Fibroblast of the aortic adventitia (primary cell): ENCODE measurements at regions not wholly inside any gene's neighbourhood (a gene's known extent, or its start where the extent isn't known, plus 50 kb on each side); places are given as distances from the start of the nearest gene placed in this dataset.

Experiments used
- DNase-seq: peaks from one replicate; pipeline ENCODE4 v3.0.0-alpha.2; 2010; ENCODE audit warnings: low read depth
- H3K4me3 ChIP-seq: 2 replicates; pipeline ENCODE4 v1.5.1; 2011; ENCODE audit warnings: low read depth, mild to moderate bottlenecking, control low read depth, low read length, moderate library complexity
- CTCF ChIP-seq: IDR thresholded peaks from 2 replicates; pipeline ENCODE4 v1.5.1; 2011; ENCODE audit warnings: mild to moderate bottlenecking, low read length, control low read depth, inconsistent platforms; ENCODE audit not compliant: insufficient read depth

GRCh38 chr5:23823521-23823920 lies 316.1 kb downstream of the PRDM9 start:
- no peak for TF ChIP-seq CTCF
- no peak overlapping the region for H3K4me3 ChIP-seq
- no peak for DNase-seq

GRCh38 chr5:23825196-23825595 lies 317.8 kb downstream of the PRDM9 start:
- no peak for DNase-seq
- H3K4me3 ChIP-seq: no peak overlapping the region
- no peak for TF ChIP-seq CTCF

GRCh38 chr5:23840083-23840482 lies 332.7 kb downstream of the PRDM9 start:
- no peak for TF ChIP-seq CTCF
- DNase-seq: no peak
- H3K4me3 ChIP-seq: no peak overlapping the region

- no peak for TF ChIP-seq CTCF
- DNase-seq: no peak
- no peak overlapping the region for H3K4me3 ChIP-seq
Observed at GRCh38 chr5:23864786-23865185, 357.4 kb downstream of the PRDM9 start.

- no peak for DNase-seq
- H3K4me3 ChIP-seq: no peak overlapping the region
- TF ChIP-seq CTCF: no peak
Observed at GRCh38 chr5:23877847-23878246, 370.4 kb downstream of the PRDM9 start.

GRCh38 chr5:23884405-23885031 lies 377.1 kb downstream of the PRDM9 start:
- TF ChIP-seq CTCF: no peak
- no peak overlapping the region for H3K4me3 ChIP-seq
- DNase-seq: no peak

- no peak for DNase-seq
- no peak for TF ChIP-seq CTCF
- no peak overlapping the region for H3K4me3 ChIP-seq
Observed at GRCh38 chr5:23893561-23893960, 386.2 kb downstream of the PRDM9 start.
